ENCODE measurements at regions not wholly inside any gene's neighbourhood (a gene's known extent, or its start where the extent isn't known, plus 50 kb on each side); places are given as distances from the start of the nearest gene placed in this dataset.

GRCh38 chr7:52085610-52086009, 769.0 kb upstream of the COBL start:
- no peak overlapping the region for H4K5ac ChIP-seq (ENCODE audit: low read depth, low read length)

More at GRCh38 chr7:52085610-52086009, 769.0 kb upstream of the COBL start:
- Histone ChIP-seq H3K4ac (ENCODE audit: low read depth, low read length) (no peak overlapping the region), H3K4me3 (ENCODE audit: insufficient read depth, low read depth, low read length) (no peak overlapping the region), H2BK20ac (ENCODE audit: low read depth, low read length) (no peak overlapping the region), H2BK120ac (ENCODE audit: low read depth, low read length) (no peak overlapping the region), H3K4me2 (ENCODE audit: low read depth, low read length) (no peak overlapping the region), H3K23ac (ENCODE audit: low read depth, low read length) (no peak overlapping the region), H3K9me1 (ENCODE audit: insufficient read depth, low read length) (no peaks in the 10 kb centered on the region), H2BK15ac (ENCODE audit: low read depth, low read length) (no peak overlapping the region), H2AFZ (replicated peaks; ENCODE audit: low read length, poor library complexity) (no peak overlapping the region), H4K91ac (ENCODE audit: insufficient read depth, low read depth, low read length) (no peak overlapping the region), H3K27me3 (ENCODE audit: control insufficient read depth, insufficient read depth, low read length) (no peaks in the 10 kb centered on the region), H3K79me1 (ENCODE audit: low read depth in 1 of 2, low read length in 2 of 2) (no peaks in the 10 kb centered on the region), H3K14ac (replicated peaks; ENCODE audit: low read depth, low read length) (no peak overlapping the region), H2BK5ac (ENCODE audit: low read depth, low read length, poor library complexity, severe bottlenecking) (no peak overlapping the region), H3K4me1 (ENCODE audit: control insufficient read depth, insufficient read depth, low read length) (no peaks in the 10 kb centered on the region), H3K9ac (ENCODE audit: low read depth, low read length) (no peak overlapping the region), H2AK5ac (ENCODE audit: low read depth, low read length) (no peak overlapping the region), H4K20me1 (ENCODE audit: insufficient read depth, low read length) (no peaks in the 10 kb centered on the region), H3K9me3 (ENCODE audit: control insufficient read depth, insufficient read depth, low read length) (peaks cover 10% of the 10 kb centered on the region), H4K8ac (ENCODE audit: low read depth in 2 of 2, low read length in 2 of 2) (no peak overlapping the region), H3K56ac (ENCODE audit: extremely low read depth, insufficient read depth, low read length) (no peak overlapping the region), H2AK9ac (replicated peaks; ENCODE audit: low read depth, low read length, poor library complexity) (no peak overlapping the region), H3K18ac (ENCODE audit: low read depth, low read length) (no peak overlapping the region), H3K36me3 (ENCODE audit: control insufficient read depth, insufficient read depth, low read length) (no peaks in the 10 kb centered on the region), H3K27ac (ENCODE audit: insufficient read depth, low read length) (no peak overlapping the region)
- ChIA-PET POLR2A (ENCODE audit: unreplicated experiment) (no interaction called here), CTCF (no interaction called here)
- in situ Hi-C loops (cut with MboI; ENCODE audit: low sequenced_read_pairs) = no loop called here
- ATAC-seq (ENCODE audit: low read depth) = no peak
- no TSS peak for BruUV-seq (replicated peaks)
- no CpG with 5 or more reads among the region's 2 CpGs for WGBS, 2 experiments (ENCODE audit: extremely low coverage in 2 of 2, insufficient read length in 1 of 2)
- no peak for DNase-seq
- intact Hi-C loops (cut with micrococcal nuclease) = no loop called here
- dilution Hi-C loops (cut with HindIII; ENCODE audit: low sequenced_read_pairs, unreplicated experiment) = no loop called here
- no peak for TF ChIP-seq MXI1 (IDR thresholded peaks at IDR 0.05; ENCODE audit: borderline replicate concordance, low read depth, low read length)
- no peak for TF ChIP-seq POLR2A (IDR thresholded peaks at IDR 0.05; ENCODE audit: low read depth, low read length)
- TF ChIP-seq FOS (IDR thresholded peaks at IDR 0.05; ENCODE audit: low read depth, low read length) = no peak
- TF ChIP-seq MAZ (IDR thresholded peaks at IDR 0.05; ENCODE audit: borderline replicate concordance, low read depth, low read length) = no peak
- TF ChIP-seq RCOR1 (IDR thresholded peaks at IDR 0.05; ENCODE audit: insufficient replicate concordance, low read length) = no peak
- no peak for TF ChIP-seq BHLHE40 (IDR thresholded peaks at IDR 0.05; ENCODE audit: low read depth, low read length)
- TF ChIP-seq MAFK (IDR thresholded peaks at IDR 0.05; ENCODE audit: low read depth, low read length) = no peak
- no peak for TF ChIP-seq RFX5 (IDR thresholded peaks at IDR 0.05; ENCODE audit: low read depth, low read length)
- no peak for TF ChIP-seq SMC3 (IDR thresholded peaks at IDR 0.05; ENCODE audit: low read depth, low read length)
- TF ChIP-seq, protein P1, sequence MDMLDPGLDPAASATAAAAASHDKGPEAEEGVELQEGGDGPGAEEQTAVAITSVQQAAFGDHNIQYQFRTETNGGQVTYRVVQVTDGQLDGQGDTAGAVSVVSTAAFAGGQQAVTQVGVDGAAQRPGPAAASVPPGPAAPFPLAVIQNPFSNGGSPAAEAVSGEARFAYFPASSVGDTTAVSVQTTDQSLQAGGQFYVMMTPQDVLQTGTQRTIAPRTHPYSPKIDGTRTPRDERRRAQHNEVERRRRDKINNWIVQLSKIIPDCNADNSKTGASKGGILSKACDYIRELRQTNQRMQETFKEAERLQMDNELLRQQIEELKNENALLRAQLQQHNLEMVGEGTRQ (IDR thresholded peaks at IDR 0.05; ENCODE audit: low read depth, low read length) = no peak
- no peak for TF ChIP-seq CHD1 (IDR thresholded peaks at IDR 0.05; ENCODE audit: low read depth, low read length)
- TF ChIP-seq CEBPB (IDR thresholded peaks at IDR 0.05; ENCODE audit: low read depth, low read length) = no peak
- no peak for TF ChIP-seq NFE2L2 (IDR thresholded peaks at IDR 0.05; ENCODE audit: low read depth, low read length)
- TF ChIP-seq, protein P2, sequence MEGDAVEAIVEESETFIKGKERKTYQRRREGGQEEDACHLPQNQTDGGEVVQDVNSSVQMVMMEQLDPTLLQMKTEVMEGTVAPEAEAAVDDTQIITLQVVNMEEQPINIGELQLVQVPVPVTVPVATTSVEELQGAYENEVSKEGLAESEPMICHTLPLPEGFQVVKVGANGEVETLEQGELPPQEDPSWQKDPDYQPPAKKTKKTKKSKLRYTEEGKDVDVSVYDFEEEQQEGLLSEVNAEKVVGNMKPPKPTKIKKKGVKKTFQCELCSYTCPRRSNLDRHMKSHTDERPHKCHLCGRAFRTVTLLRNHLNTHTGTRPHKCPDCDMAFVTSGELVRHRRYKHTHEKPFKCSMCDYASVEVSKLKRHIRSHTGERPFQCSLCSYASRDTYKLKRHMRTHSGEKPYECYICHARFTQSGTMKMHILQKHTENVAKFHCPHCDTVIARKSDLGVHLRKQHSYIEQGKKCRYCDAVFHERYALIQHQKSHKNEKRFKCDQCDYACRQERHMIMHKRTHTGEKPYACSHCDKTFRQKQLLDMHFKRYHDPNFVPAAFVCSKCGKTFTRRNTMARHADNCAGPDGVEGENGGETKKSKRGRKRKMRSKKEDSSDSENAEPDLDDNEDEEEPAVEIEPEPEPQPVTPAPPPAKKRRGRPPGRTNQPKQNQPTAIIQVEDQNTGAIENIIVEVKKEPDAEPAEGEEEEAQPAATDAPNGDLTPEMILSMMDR (conservative IDR thresholded peaks at IDR 0.05; ENCODE audit: low read depth, low read length) = no peak
- no peak for TF ChIP-seq ELK1 (IDR thresholded peaks at IDR 0.05; ENCODE audit: borderline replicate concordance, low read depth, low read length)
- no peak for TF ChIP-seq RAD21 (IDR thresholded peaks at IDR 0.05; ENCODE audit: low read length)
